IPS DF 6.9 (cell line): ENCODE measurements at regions not wholly inside any gene's neighbourhood (a gene's known extent, or its start where the extent isn't known, plus 50 kb on each side); places are given as distances from the start of the nearest gene placed in this dataset.
"Not testable (repeated sequence)": the region's sequence is repeated elsewhere in the genome, so short reads cannot be mapped to it uniquely, and the experiment has no call there.

Experiments
- DNase-seq: peaks from one replicate; pipeline ENCODE4 v3.0.0-alpha.2; 2013; ENCODE audit warnings: low read depth, low spot score
- H3K27ac ChIP-seq: one replicate; pipeline ENCODE4 v1.5.1; 2013; ENCODE audit warnings: low read length, control low read depth
- H3K27me3 ChIP-seq: 2 replicates; pipeline ENCODE4 v1.6.1; 2013; ENCODE audit warnings: mild to moderate bottlenecking, low read length; ENCODE audit not compliant: control insufficient read depth, insufficient read depth
- H3K36me3 ChIP-seq: 2 replicates; pipeline ENCODE4 v1.6.1; 2013; ENCODE audit warnings: low read length; ENCODE audit not compliant: control insufficient read depth, insufficient read depth
- H3K4me1 ChIP-seq: 2 replicates; pipeline ENCODE4 v1.6.1; 2013; ENCODE audit warnings: low read length; ENCODE audit not compliant: control insufficient read depth, insufficient read depth
- H3K4me3 ChIP-seq: 2 replicates; pipeline ENCODE4 v1.5.1; 2013; ENCODE audit warnings: mild to moderate bottlenecking, low read length
- H3K9me3 ChIP-seq: 2 replicates; pipeline ENCODE4 v1.6.1; 2013; ENCODE audit warnings: low read length, inconsistent platforms; ENCODE audit not compliant: control insufficient read depth, insufficient read depth
- whole genome bisulfite sequencing: extraction: QIAGEN DNeasy Blood & Tissue Kit; methylation state at CpG from one replicate; pipeline ENCODE4 v1.1.7; 2013; ENCODE audit warnings: mixed read lengths, missing lambda C conversion rate; ENCODE audit not compliant: insufficient read length, insufficient coverage; 5-methylcytosine and 5-hydroxymethylcytosine counted together

GRCh38 chr5:74500110-74500917 lies 140.2 kb downstream of the ENC1 start:
- Histone ChIP-seq H3K27ac (no peak overlapping the region), H3K27me3 (no peaks in the 10 kb centered on the region), H3K36me3 (no peaks in the 10 kb centered on the region), H3K9me3 (no peaks in the 10 kb centered on the region), H3K4me3 (no peak overlapping the region), H3K4me1 (no peaks in the 10 kb centered on the region)
- DNase-seq = no peak
- WGBS = no CpG with 5 or more reads among the region's 9 CpGs

- Histone ChIP-seq H3K27me3 (no peaks in the 10 kb centered on the region), H3K9me3 (no peaks in the 10 kb centered on the region), H3K4me3 (no peak overlapping the region), H3K4me1 (no peaks in the 10 kb centered on the region), H3K36me3 (no peaks in the 10 kb centered on the region), H3K27ac (no peak overlapping the region)
- no peak for DNase-seq
- WGBS = no CpG with 5 or more reads among the region's 4 CpGs
Observed at GRCh38 chr5:74499256-74500050, 141.1 kb downstream of the ENC1 start.

- no peaks in the 10 kb centered on the region for H3K27me3 ChIP-seq
- no peaks in the 10 kb centered on the region for H3K4me1 ChIP-seq
- no peaks in the 10 kb centered on the region for H3K9me3 ChIP-seq
- no CpG with 5 or more reads among the region's 4 CpGs for WGBS
- H3K36me3 ChIP-seq = no peaks in the 10 kb centered on the region
- no peak overlapping the region for H3K4me3 ChIP-seq
- no peak for DNase-seq
- no peak overlapping the region for H3K27ac ChIP-seq
Observed at GRCh38 chr5:74497706-74498105, 142.8 kb downstream of the ENC1 start.

- H3K36me3 ChIP-seq = no peaks in the 10 kb centered on the region
- no peaks in the 10 kb centered on the region for H3K9me3 ChIP-seq
- H3K27me3 ChIP-seq = no peaks in the 10 kb centered on the region
- H3K4me1 ChIP-seq = peaks cover 1% of the 10 kb centered on the region; the same call in 1 of the 2 replicates
- no peak overlapping the region for H3K27ac ChIP-seq
- no peak overlapping the region for H3K4me3 ChIP-seq
- DNase-seq = no peak
Observed at GRCh38 chr5:74493411-74493810, 147.1 kb downstream of the ENC1 start.

GRCh38 chr5:74492230-74492629 lies 148.3 kb downstream of the ENC1 start:
- no peak overlapping the region for H3K27ac ChIP-seq
- no peaks in the 10 kb centered on the region for H3K27me3 ChIP-seq
- no peaks in the 10 kb centered on the region for H3K36me3 ChIP-seq
- H3K4me1 ChIP-seq = peaks cover 1% of the 10 kb centered on the region; the same call in 1 of the 2 replicates
- H3K9me3 ChIP-seq = no peaks in the 10 kb centered on the region
- no peak overlapping the region for H3K4me3 ChIP-seq
- no CpG with 5 or more reads among the region's 2 CpGs for WGBS
- DNase-seq = no peak

- DNase-seq = no peak
- no peaks in the 10 kb centered on the region for H3K9me3 ChIP-seq
- H3K36me3 ChIP-seq = no peaks in the 10 kb centered on the region
- H3K4me3 ChIP-seq = no peak overlapping the region
- H3K27me3 ChIP-seq = no peaks in the 10 kb centered on the region
- peaks cover 1% of the 10 kb centered on the region; the same call in 1 of the 2 replicates for H3K4me1 ChIP-seq
- no peak overlapping the region for H3K27ac ChIP-seq
Observed at GRCh38 chr5:74491586-74491985, 148.9 kb downstream of the ENC1 start.

- DNase-seq = no peak
- H3K4me1 ChIP-seq = peaks cover 1% of the 10 kb centered on the region; the same call in 1 of the 2 replicates
- H3K36me3 ChIP-seq = no peaks in the 10 kb centered on the region
- H3K9me3 ChIP-seq = no peaks in the 10 kb centered on the region
- H3K4me3 ChIP-seq = no peak overlapping the region
- H3K27ac ChIP-seq = no peak overlapping the region
- no CpG with 5 or more reads among the region's 3 CpGs for WGBS
- H3K27me3 ChIP-seq = no peaks in the 10 kb centered on the region
Observed at GRCh38 chr5:74490814-74491213, 149.7 kb downstream of the ENC1 start.

- DNase-seq = no peak
- Histone ChIP-seq H3K36me3 (no peaks in the 10 kb centered on the region), H3K4me1 (no peaks in the 10 kb centered on the region; the same call in 1 of the 2 replicates), H3K9me3 (no peaks in the 10 kb centered on the region), H3K4me3 (no peak overlapping the region), H3K27ac (no peak overlapping the region), H3K27me3 (no peaks in the 10 kb centered on the region)
- no CpG with 5 or more reads among the region's 3 CpGs for WGBS
Observed at GRCh38 chr5:74482990-74483389, 157.5 kb downstream of the ENC1 start.

GRCh38 chr5:74482523-74482922 lies 158.0 kb downstream of the ENC1 start:
- Histone ChIP-seq H3K27me3 (no peaks in the 10 kb centered on the region), H3K9me3 (no peaks in the 10 kb centered on the region), H3K4me3 (no peak overlapping the region), H3K36me3 (no peaks in the 10 kb centered on the region), H3K4me1 (no peaks in the 10 kb centered on the region; the same call in 1 of the 2 replicates), H3K27ac (no peak overlapping the region)
- no CpG with 5 or more reads among the region's 6 CpGs for WGBS
- no peak for DNase-seq

- not testable (repeated sequence) for H3K4me3 ChIP-seq, DNase-seq, H3K4me1 ChIP-seq, H3K36me3 ChIP-seq, H3K9me3 ChIP-seq, H3K27me3 ChIP-seq, H3K27ac ChIP-seq
- no CpG with 5 or more reads among the region's 2 CpGs for WGBS
Observed at GRCh38 chr5:74481357-74481756, 159.2 kb downstream of the ENC1 start.
